Psoas muscle (tissue), 7 donors: ENCODE measurements at regions not wholly inside any gene's neighbourhood (a gene's known extent, or its start where the extent isn't known, plus 50 kb on each side); places are given as distances from the start of the nearest gene placed in this dataset.

Experiments used
- ATAC-seq, 4 donors: fragments of 200-7000 bp; cut with Tn5 transposase; one replicate each; pipeline ENCODE4 v1.9.1; 2020; ENCODE audit warnings: moderate library complexity in 3 of 4, mild to moderate bottlenecking in 2 of 4
- DNase-seq, 2 donors: peaks; one replicate each; pipeline ENCODE4 v3.0.0-alpha.2; 2020
- H3K27ac ChIP-seq: fragments of 200-600 bp; one replicate; pipeline ENCODE4 v1.8.0; 2022
- H3K27me3 ChIP-seq, 3 donors: fragments of 200-600 bp in 1 of 3; one replicate each; pipeline versions ENCODE4 v1.6.1 to v1.8.0; 2013 to 2022; ENCODE audit warnings: low read length in 2 of 3, mild to moderate bottlenecking in 2 of 3, moderate library complexity in 1 of 3; ENCODE audit not compliant: insufficient read depth in 3 of 3
- H3K36me3 ChIP-seq, 2 donors: fragments of 200-600 bp in 1 of 2; one replicate each; pipeline versions ENCODE4 v1.6.1 to v1.8.0; 2013 to 2022; ENCODE audit warnings: low read depth in 1 of 2, mild to moderate bottlenecking in 1 of 2, moderate library complexity in 1 of 2; ENCODE audit not compliant: insufficient read depth in 1 of 2
- H3K4me1 ChIP-seq: fragments of 200-600 bp; one replicate; pipeline ENCODE4 v1.8.0; 2022
- H3K4me3 ChIP-seq: fragments of 200-600 bp; one replicate; pipeline ENCODE4 v1.8.0; 2022; ENCODE audit warnings: mild to moderate bottlenecking
- H3K9me3 ChIP-seq: fragments of 200-600 bp; one replicate; pipeline ENCODE4 v1.8.0; 2022
- CTCF ChIP-seq: fragments of 200-600 bp; IDR thresholded peaks from one replicate; pipeline ENCODE4 v1.8.0; 2022; ENCODE audit warnings: antibody characterized with exemption
- WGBS, 3 donors: extraction: QIAGEN DNeasy Blood & Tissue Kit; methylation state at CpG; one replicate each; pipeline versions ENCODE4 v1.1.6 to v1.1.7; 2013; 5-methylcytosine and 5-hydroxymethylcytosine counted together
- intact Hi-C, 2 donors: fragments of 100-400 bp; cut with DNase I; formaldehyde crosslinking; loops; one replicate each; pipeline versions ENCODE4 v1.11.0 to v1.14.2; 2022
- donor health status: healthy with polysubstance abuse.
- donor health status: DM: no; HTN: no; CAD: no; lungs with moderate emphysema.
- donor health status: Bipolar disorder and iron deficiency.
- donor health status: healthy.
- donor health status: DM: yes; HTN: yes; CAD: no.
- donor health status: DM: no; HTN: no; CAD: no.
- donor health status: DM: yes; HTN: yes; CAD: no.

- no peak for TF ChIP-seq CTCF
- Histone ChIP-seq H3K27me3 (no peaks in the 10 kb centered on the region), H3K36me3 (no peaks in the 10 kb centered on the region), H3K4me1 (no peaks in the 10 kb centered on the region), H3K4me3 (no peak overlapping the region), H3K9me3 (no peaks in the 10 kb centered on the region), H3K27ac (no peak overlapping the region)
- DNase-seq (no peak), ATAC-seq (no peak)
- intact Hi-C loops, result no loop called here
- WGBS, 3 donors, result 68 to 76% (median 68%) methylated on average over 8 of the region's 8 CpGs
Measured at GRCh38 chr16:7805686-7806396, 473.2 kb downstream of the RBFOX1 start.

- 84 to 85% (median 85%) methylated on average over 10 of the region's 10 CpGs for WGBS, 3 donors
- no peak for TF ChIP-seq CTCF
- intact Hi-C loops, result no loop called here
- no peaks in the 10 kb centered on the region for H3K27me3 ChIP-seq
- H3K9me3 ChIP-seq, result no peaks in the 10 kb centered on the region
- H3K27ac ChIP-seq, result no peak overlapping the region
- H3K4me1 ChIP-seq, result no peaks in the 10 kb centered on the region
- no peak for ATAC-seq
- H3K36me3 ChIP-seq, result no peaks in the 10 kb centered on the region
- no peak for DNase-seq
- no peak overlapping the region for H3K4me3 ChIP-seq
Measured at GRCh38 chr16:7804635-7805195, 472.1 kb downstream of the RBFOX1 start.

DNA sequence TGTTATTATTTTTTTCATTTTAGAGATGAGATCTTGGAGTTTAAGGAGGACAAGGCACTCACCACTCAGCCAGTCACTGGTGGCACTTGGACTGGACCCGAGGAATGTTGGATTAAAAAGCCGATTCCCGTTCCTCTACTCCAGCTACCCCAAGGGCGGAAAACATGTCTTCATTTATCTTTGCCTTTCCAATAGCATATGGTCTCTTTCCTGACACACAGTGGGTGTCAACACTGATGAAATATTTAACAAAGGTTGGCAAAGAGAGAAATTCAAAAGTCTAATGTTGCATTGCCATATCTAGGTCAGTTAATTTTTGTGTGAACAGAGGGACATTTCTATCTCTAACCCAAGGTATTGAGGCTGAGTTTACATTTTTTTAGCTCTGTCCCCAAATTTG, 459.7 kb downstream of the RBFOX1 start:
- Histone ChIP-seq H3K4me3 (no peak overlapping the region), H3K9me3 (no peaks in the 10 kb centered on the region), H3K36me3 (no peaks in the 10 kb centered on the region), H3K27ac (no peak overlapping the region), H3K27me3 (peaks cover 0 to 9% (median 0%) of the 10 kb centered on the region in 3 donors), H3K4me1 (no peaks in the 10 kb centered on the region)
- DNase-seq (no peak), ATAC-seq (no peak)
- WGBS, 3 donors, result 69 to 81% (median 76%) methylated on average over 4 of the region's 4 CpGs
- intact Hi-C loops, result no loop called here
- no peak for TF ChIP-seq CTCF

- Histone ChIP-seq H3K9me3 (no peaks in the 10 kb centered on the region), H3K27ac (no peak overlapping the region), H3K36me3 (no peaks in the 10 kb centered on the region), H3K4me1 (no peaks in the 10 kb centered on the region), H3K4me3 (no peak overlapping the region), H3K27me3 (peaks cover 0 to 9% (median 0%) of the 10 kb centered on the region in 3 donors)
- no peak for TF ChIP-seq CTCF
- DNase-seq (no peak), ATAC-seq (no peak)
- intact Hi-C loops, result no loop called here
- 79 to 81% (median 80%) methylated on average over 10 of the region's 10 CpGs for WGBS, 3 donors
Measured at GRCh38 chr16:7791028-7791590, 458.5 kb downstream of the RBFOX1 start.
